H9 (cell line): ENCODE measurements at regions not wholly inside any gene's neighbourhood (a gene's known extent, or its start where the extent isn't known, plus 50 kb on each side); places are given as distances from the start of the nearest gene placed in this dataset.

ENCODE experiments used
- DNase-seq: peaks from one replicate; pipeline ENCODE4 v3.0.0-alpha.2; 2017
- H2AFZ ChIP-seq: one replicate; pipeline ENCODE4 v1.6.1; 2013; ENCODE audit warnings: mild to moderate bottlenecking, low read length, control low read depth, moderate library complexity
- H2AK5ac ChIP-seq: 2 replicates; pipeline ENCODE4 v1.6.1; 2013; ENCODE audit warnings: low read length, control low read depth, mixed read lengths; ENCODE audit not compliant: insufficient read length
- H2BK120ac ChIP-seq: one replicate; pipeline ENCODE4 v1.6.1; 2013; ENCODE audit warnings: low read depth, mild to moderate bottlenecking, low read length, control low read depth, inconsistent platforms; ENCODE audit not compliant: poor library complexity, severe bottlenecking
- H2BK12ac ChIP-seq: 2 replicates; pipeline ENCODE4 v1.6.1; 2013; ENCODE audit warnings: low read length, control low read depth, mixed read lengths, low read depth; ENCODE audit not compliant: insufficient read length
- H2BK15ac ChIP-seq: 2 replicates; pipeline ENCODE4 v1.6.1; 2013; ENCODE audit warnings: low read depth, low read length, control low read depth
- H2BK20ac ChIP-seq: one replicate; pipeline ENCODE4 v1.6.1; 2013; ENCODE audit warnings: low read depth, mild to moderate bottlenecking, low read length, control low read depth, inconsistent platforms; ENCODE audit not compliant: poor library complexity, severe bottlenecking
- H2BK5ac ChIP-seq: 2 replicates; pipeline ENCODE4 v1.6.1; 2013; ENCODE audit warnings: low read length, control low read depth, mixed read lengths; ENCODE audit not compliant: insufficient read length
- H3K14ac ChIP-seq: 2 replicates; pipeline ENCODE4 v1.6.1; 2013; ENCODE audit warnings: low read length, control low read depth; ENCODE audit not compliant: insufficient read depth
- H3K18ac ChIP-seq: 2 replicates; pipeline ENCODE4 v1.6.1; 2013; ENCODE audit warnings: low read depth, mild to moderate bottlenecking, mixed read lengths, low read length, control low read depth; ENCODE audit not compliant: insufficient read length
- H3K23ac ChIP-seq: 2 replicates; pipeline ENCODE4 v1.6.1; 2013; ENCODE audit warnings: low read length, control low read depth, mixed read lengths, low read depth; ENCODE audit not compliant: insufficient read length
- H3K23me2 ChIP-seq: 2 replicates; pipeline ENCODE4 v1.6.1; 2013; ENCODE audit warnings: low read depth, mild to moderate bottlenecking, mixed read lengths, low read length, control low read depth; ENCODE audit not compliant: insufficient read length, poor library complexity, severe bottlenecking
- H3K27ac ChIP-seq: 2 replicates; pipeline ENCODE4 v1.5.1; 2013; ENCODE audit warnings: low read length, control low read depth, mixed read lengths, low read depth; ENCODE audit not compliant: insufficient read length
- H3K27me3 ChIP-seq: 2 replicates; pipeline ENCODE4 v1.6.1; 2013; ENCODE audit warnings: low read length, control low read depth, inconsistent platforms; ENCODE audit not compliant: insufficient read depth
- H3K4ac ChIP-seq: 2 replicates; pipeline ENCODE4 v1.6.1; 2013; ENCODE audit warnings: low read depth, mild to moderate bottlenecking, control low read depth, inconsistent platforms, low read length, moderate library complexity
- H3K4me1 ChIP-seq: 2 replicates; pipeline ENCODE4 v1.6.1; 2013; ENCODE audit warnings: low read length, control low read depth, inconsistent platforms; ENCODE audit not compliant: insufficient read depth
- H3K4me2 ChIP-seq: 2 replicates; pipeline ENCODE4 v1.6.1; 2013; ENCODE audit warnings: low read length, control low read depth, mixed read lengths; ENCODE audit not compliant: insufficient read length, insufficient read depth
- H3K56ac ChIP-seq: 2 replicates; pipeline ENCODE4 v1.6.1; 2013; ENCODE audit warnings: low read depth, mild to moderate bottlenecking, mixed read lengths, low read length, control low read depth; ENCODE audit not compliant: insufficient read length
- H3K79me1 ChIP-seq: 2 replicates; pipeline ENCODE4 v1.6.1; 2013; ENCODE audit warnings: low read depth, mild to moderate bottlenecking, moderate library complexity, low read length, control low read depth, inconsistent platforms; ENCODE audit not compliant: insufficient read depth, poor library complexity, severe bottlenecking
- H3K79me2 ChIP-seq: 2 replicates; pipeline ENCODE4 v1.6.1; 2013; ENCODE audit warnings: low read length, control low read depth, inconsistent platforms; ENCODE audit not compliant: insufficient read depth
- H3K9ac ChIP-seq: 2 replicates; pipeline ENCODE4 v1.6.1; 2013; ENCODE audit warnings: low read length, control low read depth, mixed read lengths; ENCODE audit not compliant: insufficient read length; ENCODE audit errors: extremely low read depth
- H3K9me3 ChIP-seq: one replicate; pipeline ENCODE4 v1.6.1; 2013; ENCODE audit warnings: low read depth, low read length, inconsistent platforms; ENCODE audit not compliant: control insufficient read depth
- H3T11ph ChIP-seq: one replicate; pipeline ENCODE4 v1.6.1; 2013; ENCODE audit warnings: mild to moderate bottlenecking, low read length, control low read depth, inconsistent platforms
- H4K20me1 ChIP-seq: one replicate; pipeline ENCODE4 v1.6.1; 2013; ENCODE audit not compliant: control insufficient read depth, insufficient read length, insufficient read depth
- H4K5ac ChIP-seq: 2 replicates; pipeline ENCODE4 v1.6.1; 2013; ENCODE audit warnings: low read depth, mild to moderate bottlenecking, mixed read lengths, low read length, control low read depth; ENCODE audit not compliant: insufficient read length
- H4K8ac ChIP-seq: replicated peaks from 2 replicates; pipeline ENCODE4 v1.6.1; 2013; ENCODE audit warnings: low read length, control low read depth, mixed read lengths, low read depth; ENCODE audit not compliant: insufficient read length
- H4K91ac ChIP-seq: 2 replicates; pipeline ENCODE4 v1.6.1; 2013; ENCODE audit warnings: low read depth, mild to moderate bottlenecking, moderate library complexity, mixed read lengths, low read length, control low read depth; ENCODE audit not compliant: insufficient read length
- H3K27ac Mint-ChIP-seq, 3 experiments: 2 replicates in 2 of 3; 3 replicates in 1 of 3; pipeline ENCODE4 v1.8.0; 2020 to 2021; ENCODE audit warnings: mixed read lengths in 3 of 3, mild to moderate bottlenecking in 1 of 3, moderate library complexity in 1 of 3
- H3K27me3 Mint-ChIP-seq: 2 replicates; pipeline ENCODE4 v1.8.0; 2021; ENCODE audit warnings: low read depth, mild to moderate bottlenecking, moderate library complexity, mixed read lengths
- H3K36me3 Mint-ChIP-seq, 3 experiments: 2 replicates in 2 of 3; 3 replicates in 1 of 3; pipeline ENCODE4 v1.8.0; 2020 to 2021; ENCODE audit warnings: low read depth in 3 of 3, mixed read lengths in 3 of 3; ENCODE audit not compliant: insufficient read depth in 1 of 3
- H3K4me1 Mint-ChIP-seq, 2 experiments: 2 replicates each; pipeline ENCODE4 v1.8.0; 2020; ENCODE audit warnings: mixed read lengths in 2 of 2
- H3K4me3 Mint-ChIP-seq, 2 experiments: 2 replicates in 1 of 2; 3 replicates in 1 of 2; pipeline ENCODE4 v1.8.0; 2020 to 2021; ENCODE audit warnings: mild to moderate bottlenecking in 2 of 2, mixed read lengths in 2 of 2, moderate library complexity in 1 of 2
- H3K9me3 Mint-ChIP-seq, 2 experiments: 2 replicates in 1 of 2; 3 replicates in 1 of 2; pipeline ENCODE4 v1.8.0; 2020; ENCODE audit warnings: mild to moderate bottlenecking in 2 of 2, mixed read lengths in 2 of 2, moderate library complexity in 1 of 2
- WGBS: extraction: QIAGEN DNeasy Blood & Tissue Kit; methylation state at CpG from one replicate; pipeline ENCODE4 v1.1.7; 2013; ENCODE audit warnings: missing lambda C conversion rate, low lambda C conversion rate, mixed read lengths; ENCODE audit not compliant: insufficient read length; ENCODE audit errors: extremely low coverage; 5-methylcytosine and 5-hydroxymethylcytosine counted together
- TF ChIP-seq, protein P1 (sequence below): fragments of 200-600 bp; sonication (generic); conservative IDR thresholded peaks from 3 replicates; pipeline ENCODE4 v1.8.0; 2021; ENCODE audit warnings: antibody characterized with exemption, mild to moderate bottlenecking

- H4K5ac ChIP-seq: no peak overlapping the region
- no peak overlapping the region for H3K18ac ChIP-seq
- H3T11ph ChIP-seq: no peak overlapping the region
- H2AK5ac ChIP-seq: no peak overlapping the region
- no peak for DNase-seq
- H3K4ac ChIP-seq: no peak overlapping the region
- no peaks in the 10 kb centered on the region for H3K23me2 ChIP-seq
- no peak overlapping the region for H4K91ac ChIP-seq
- no peak overlapping the region for H2BK5ac ChIP-seq
- Mint-ChIP-seq H3K9me3 (no peaks in the 10 kb centered on the region), H3K36me3 (no peaks in the 10 kb centered on the region), H3K27me3 (no peaks in the 10 kb centered on the region), H3K4me3 (no peak overlapping the region), H3K27ac (no peak overlapping the region), H3K4me1 (peaks cover 23 to 25% of the 10 kb centered on the region in 2 experiments)
- WGBS: no CpG with 5 or more reads among the region's 2 CpGs
- H3K4me1 ChIP-seq: peaks cover 3% of the 10 kb centered on the region
- no peaks in the 10 kb centered on the region for H3K9me3 ChIP-seq
- no peak overlapping the region for H3K9ac ChIP-seq
- H3K4me2 ChIP-seq: no peak overlapping the region
- H3K79me2 ChIP-seq: no peaks in the 10 kb centered on the region
- no peak overlapping the region for H3K14ac ChIP-seq
- TF ChIP-seq, protein P1, sequence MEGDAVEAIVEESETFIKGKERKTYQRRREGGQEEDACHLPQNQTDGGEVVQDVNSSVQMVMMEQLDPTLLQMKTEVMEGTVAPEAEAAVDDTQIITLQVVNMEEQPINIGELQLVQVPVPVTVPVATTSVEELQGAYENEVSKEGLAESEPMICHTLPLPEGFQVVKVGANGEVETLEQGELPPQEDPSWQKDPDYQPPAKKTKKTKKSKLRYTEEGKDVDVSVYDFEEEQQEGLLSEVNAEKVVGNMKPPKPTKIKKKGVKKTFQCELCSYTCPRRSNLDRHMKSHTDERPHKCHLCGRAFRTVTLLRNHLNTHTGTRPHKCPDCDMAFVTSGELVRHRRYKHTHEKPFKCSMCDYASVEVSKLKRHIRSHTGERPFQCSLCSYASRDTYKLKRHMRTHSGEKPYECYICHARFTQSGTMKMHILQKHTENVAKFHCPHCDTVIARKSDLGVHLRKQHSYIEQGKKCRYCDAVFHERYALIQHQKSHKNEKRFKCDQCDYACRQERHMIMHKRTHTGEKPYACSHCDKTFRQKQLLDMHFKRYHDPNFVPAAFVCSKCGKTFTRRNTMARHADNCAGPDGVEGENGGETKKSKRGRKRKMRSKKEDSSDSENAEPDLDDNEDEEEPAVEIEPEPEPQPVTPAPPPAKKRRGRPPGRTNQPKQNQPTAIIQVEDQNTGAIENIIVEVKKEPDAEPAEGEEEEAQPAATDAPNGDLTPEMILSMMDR: no peak
- no peak overlapping the region for H3K23ac ChIP-seq
- H3K56ac ChIP-seq: no peak overlapping the region
- no peak overlapping the region for H2BK20ac ChIP-seq
- no peaks in the 10 kb centered on the region for H3K27me3 ChIP-seq
- H3K79me1 ChIP-seq: no peaks in the 10 kb centered on the region
- H2BK15ac ChIP-seq: no peak overlapping the region
- no peak overlapping the region for H3K27ac ChIP-seq
- H4K20me1 ChIP-seq: no peaks in the 10 kb centered on the region
- H4K8ac ChIP-seq: no peak overlapping the region
- no peak overlapping the region for H2BK120ac ChIP-seq
- H2BK12ac ChIP-seq: no peak overlapping the region
- no peak overlapping the region for H2AFZ ChIP-seq
These were observed 434.9 kb downstream of the GPM6A start for GRCh38 chr4:175377203-175377602.
